Gastrocnemius medialis (tissue), 4 donors: ENCODE measurements at regions not wholly inside any gene's neighbourhood (a gene's known extent, or its start where the extent isn't known, plus 50 kb on each side); places are given as distances from the start of the nearest gene placed in this dataset.

ENCODE experiments used
- CTCF ChIP-seq, 5 experiments: fragments of 450-650 bp in 3 of 5; fragments of 200-600 bp in 2 of 5; sonication (generic) in 2 of 5; IDR thresholded peaks in 4 of 5; conservative IDR thresholded peaks in 1 of 5; 1 replicate in 4 of 5; 2 replicates in 1 of 5; pipeline ENCODE4 v1.5.1; 2016 to 2019; ENCODE audit warnings: antibody characterized with exemption in 5 of 5, mild to moderate bottlenecking in 3 of 5, moderate library complexity in 3 of 5
- POLR2A ChIP-seq, 2 donors: fragments of 450-650 bp; IDR thresholded peaks; one replicate each; pipeline ENCODE4 v1.6.1; 2017; ENCODE audit warnings: antibody characterized with exemption in 2 of 2, mild to moderate bottlenecking in 2 of 2, moderate library complexity in 2 of 2

DNA sequence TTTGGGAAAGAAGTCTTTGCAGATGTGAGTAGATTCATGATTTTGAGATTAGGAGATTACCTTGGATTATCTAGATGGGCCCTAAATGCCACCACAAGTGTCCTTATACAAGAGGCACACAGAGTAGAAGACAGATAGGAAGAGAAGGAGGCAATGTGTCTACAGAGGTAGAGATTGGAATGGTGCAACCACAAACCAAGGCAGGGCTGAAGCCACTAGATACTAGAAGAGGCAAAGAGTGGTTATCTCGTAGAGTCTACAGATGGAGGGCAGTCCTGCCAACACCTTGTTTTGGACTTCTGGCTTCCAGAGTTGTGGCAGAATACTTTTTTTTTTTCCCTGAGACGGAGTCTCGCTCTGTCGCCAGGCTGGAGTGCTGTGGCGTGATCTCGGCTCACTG is 138.3 kb upstream of the AKIRIN2 start:
- TF ChIP-seq CTCF (IDR thresholded peaks at IDR 0.05 in 4 of 5, conservative IDR thresholded peaks at IDR 0.05 in 1 of 5) = no peak
- no peak for TF ChIP-seq POLR2A (IDR thresholded peaks at IDR 0.05)
